Lung (tissue), 11 donors: ENCODE measurements at regions not wholly inside any gene's neighbourhood (a gene's known extent, or its start where the extent isn't known, plus 50 kb on each side); places are given as distances from the start of the nearest gene placed in this dataset.

ENCODE experiments used
- ATAC-seq: fragments of 200-7000 bp; cut with Tn5 transposase; one replicate; pipeline ENCODE4 v1.9.1; 2020; ENCODE audit warnings: moderate number of reproducible peaks; ENCODE audit not compliant: insufficient read depth, low FRiP score
- DNase-seq, 3 donors: peaks; one replicate each; pipeline ENCODE4 v3.0.0-alpha.2; 2013 to 2017
- H3K27ac ChIP-seq, 2 donors: one replicate each; pipeline ENCODE4 v1.5.1; 2013; ENCODE audit warnings: mild to moderate bottlenecking in 2 of 2, moderate library complexity in 2 of 2, control low read depth in 1 of 2, inconsistent platforms in 1 of 2, low read depth in 1 of 2, low read length in 1 of 2
- H3K27me3 ChIP-seq, 3 donors: one replicate each; pipeline ENCODE4 v1.5.1; 2013; ENCODE audit warnings: low read length in 2 of 3; ENCODE audit not compliant: control insufficient read depth in 3 of 3, insufficient read depth in 3 of 3
- H3K36me3 ChIP-seq, 4 donors: one replicate each; pipeline ENCODE4 v1.5.1; 2013; ENCODE audit warnings: low read length in 4 of 4, mild to moderate bottlenecking in 1 of 4, moderate library complexity in 1 of 4; ENCODE audit not compliant: control insufficient read depth in 4 of 4, insufficient read depth in 4 of 4
- H3K4me1 ChIP-seq, 5 donors: one replicate each; pipeline ENCODE4 v1.5.1; 2013; ENCODE audit warnings: low read length in 5 of 5, mild to moderate bottlenecking in 2 of 5, moderate library complexity in 1 of 5; ENCODE audit not compliant: control insufficient read depth in 5 of 5, insufficient read depth in 5 of 5
- H3K4me3 ChIP-seq: one replicate; pipeline ENCODE4 v1.5.1; 2013; ENCODE audit warnings: mild to moderate bottlenecking, control low read depth, moderate library complexity
- H3K9ac ChIP-seq, 2 donors: one replicate each; pipeline ENCODE4 v1.5.1; 2013; ENCODE audit warnings: low read length in 2 of 2, control low read depth in 1 of 2; ENCODE audit not compliant: insufficient read depth in 1 of 2
- H3K9me3 ChIP-seq, 4 donors: one replicate each; pipeline ENCODE4 v1.5.1; 2013; ENCODE audit warnings: low read length in 3 of 4, mild to moderate bottlenecking in 1 of 4, moderate library complexity in 1 of 4; ENCODE audit not compliant: control insufficient read depth in 4 of 4, insufficient read depth in 3 of 4
- WGBS, 2 donors: extraction: QIAGEN DNeasy Blood & Tissue Kit; methylation state at CpG; one replicate each; pipeline ENCODE4 v1.1.7; 2013; 5-methylcytosine and 5-hydroxymethylcytosine counted together
- TF ChIP-seq, protein P1 (sequence below): IDR thresholded peaks from 2 replicates; pipeline ENCODE4 v1.5.1; 2012; ENCODE audit warnings: mild to moderate bottlenecking; ENCODE audit errors: control extremely low read depth, extremely low read depth
- donor health status: control.
- donor health status: control.
- donor health status: Bipolar disorder and iron deficiency.
- donor health status: healthy.
- donor health status: DM: yes; HTN: yes; CAD: no.

DNA sequence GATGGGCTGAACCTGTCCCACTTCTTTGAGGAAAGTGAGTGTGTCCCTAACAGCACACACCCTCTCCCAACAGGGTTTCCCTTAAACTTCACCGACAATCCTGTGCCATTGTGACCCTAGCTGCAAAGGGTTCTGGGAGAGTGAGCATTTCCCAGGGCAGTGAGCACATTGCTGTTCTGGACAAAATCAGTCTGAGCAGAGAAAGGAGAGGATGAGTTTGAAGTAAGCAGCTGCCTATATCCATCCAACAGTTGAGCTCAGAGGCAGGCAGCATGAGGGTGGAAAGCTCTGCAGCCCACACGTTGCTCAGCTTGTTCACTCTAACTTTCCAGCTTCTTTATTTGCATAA lies 296.5 kb upstream of the MAF start:
- Histone ChIP-seq H3K36me3 (no peaks in the 10 kb centered on the region), H3K4me3 (no peak overlapping the region), H3K9me3 (no peaks in the 10 kb centered on the region), H3K27ac (no peak overlapping the region), H3K27me3 (no peaks in the 10 kb centered on the region), H3K4me1 (no peaks in the 10 kb centered on the region), H3K9ac (no peak overlapping the region)
- 70 to 80% methylated on average over 2 of the region's 2 CpGs for WGBS, 2 donors
- no peak for ATAC-seq
- DNase-seq, result no peak
- TF ChIP-seq, protein P1, sequence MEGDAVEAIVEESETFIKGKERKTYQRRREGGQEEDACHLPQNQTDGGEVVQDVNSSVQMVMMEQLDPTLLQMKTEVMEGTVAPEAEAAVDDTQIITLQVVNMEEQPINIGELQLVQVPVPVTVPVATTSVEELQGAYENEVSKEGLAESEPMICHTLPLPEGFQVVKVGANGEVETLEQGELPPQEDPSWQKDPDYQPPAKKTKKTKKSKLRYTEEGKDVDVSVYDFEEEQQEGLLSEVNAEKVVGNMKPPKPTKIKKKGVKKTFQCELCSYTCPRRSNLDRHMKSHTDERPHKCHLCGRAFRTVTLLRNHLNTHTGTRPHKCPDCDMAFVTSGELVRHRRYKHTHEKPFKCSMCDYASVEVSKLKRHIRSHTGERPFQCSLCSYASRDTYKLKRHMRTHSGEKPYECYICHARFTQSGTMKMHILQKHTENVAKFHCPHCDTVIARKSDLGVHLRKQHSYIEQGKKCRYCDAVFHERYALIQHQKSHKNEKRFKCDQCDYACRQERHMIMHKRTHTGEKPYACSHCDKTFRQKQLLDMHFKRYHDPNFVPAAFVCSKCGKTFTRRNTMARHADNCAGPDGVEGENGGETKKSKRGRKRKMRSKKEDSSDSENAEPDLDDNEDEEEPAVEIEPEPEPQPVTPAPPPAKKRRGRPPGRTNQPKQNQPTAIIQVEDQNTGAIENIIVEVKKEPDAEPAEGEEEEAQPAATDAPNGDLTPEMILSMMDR, result no peak

DNA sequence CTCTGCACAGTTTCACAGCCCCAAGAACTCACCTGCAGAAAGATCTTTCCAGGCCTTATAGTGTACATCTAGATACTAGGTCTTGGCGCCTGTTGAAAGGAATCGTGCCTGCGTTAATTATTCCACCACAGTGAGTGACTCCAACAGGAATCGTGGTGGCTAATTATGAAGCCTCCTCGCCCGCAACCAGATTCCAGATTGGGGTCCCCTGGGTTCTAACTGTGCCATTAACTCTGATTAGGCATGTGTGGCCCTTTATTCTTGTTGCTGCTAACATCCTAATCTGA lies 295.3 kb upstream of the MAF start:
- Histone ChIP-seq H3K9me3 (peaks cover 0 to 2% (median 0%) of the 10 kb centered on the region in 4 donors), H3K4me1 (no peaks in the 10 kb centered on the region), H3K36me3 (no peaks in the 10 kb centered on the region), H3K9ac (no peak overlapping the region), H3K27me3 (no peaks in the 10 kb centered on the region), H3K27ac (no peak overlapping the region), H3K4me3 (no peak overlapping the region)
- WGBS, 2 donors, result 94 to 97% methylated on average over 6 of the region's 6 CpGs
- TF ChIP-seq, protein P1, result no peak
- ATAC-seq, result no peak
- DNase-seq, result no peak

GRCh38 chr16:79895053-79895916 lies 294.7 kb upstream of the MAF start:
- no peak overlapping the region for H3K9ac ChIP-seq

More at GRCh38 chr16:79895053-79895916, 294.7 kb upstream of the MAF start:
- 92% methylated on average over 10 of the region's 10 CpGs for WGBS, 2 donors
- ATAC-seq (no peak), DNase-seq (no peak)
- Histone ChIP-seq H3K36me3 (no peaks in the 10 kb centered on the region), H3K4me1 (no peaks in the 10 kb centered on the region), H3K9me3 (peaks cover 0 to 2% (median 0%) of the 10 kb centered on the region in 4 donors), H3K27me3 (no peaks in the 10 kb centered on the region), H3K4me3 (no peak overlapping the region), H3K27ac (no peak overlapping the region)
- TF ChIP-seq, protein P1, result no peak
